CD14-positive monocyte (primary cell): ENCODE measurements at regions not wholly inside any gene's neighbourhood (a gene's known extent, or its start where the extent isn't known, plus 50 kb on each side); places are given as distances from the start of the nearest gene placed in this dataset.

Source experiments
- DNase-seq, 3 donors: peaks; one replicate each; pipeline ENCODE4 v3.0.0-alpha.2; 2011 to 2022
- H2AFZ ChIP-seq: 2 replicates; pipeline ENCODE4 v1.6.0; 2012; ENCODE audit warnings: mild to moderate bottlenecking, low read depth, low read length, inconsistent platforms; ENCODE audit not compliant: insufficient read depth, poor library complexity, severe bottlenecking
- H3K27ac ChIP-seq, 2 donors: 1 replicate in 1 of 2; 2 replicates in 1 of 2; pipeline ENCODE4 v1.5.1; 2012 to 2013; ENCODE audit warnings: low read length in 2 of 2, control low read depth in 1 of 2, inconsistent platforms in 1 of 2, low read depth in 1 of 2, mild to moderate bottlenecking in 1 of 2
- H3K27me3 ChIP-seq, 2 donors: one replicate each; pipeline versions ENCODE4 v1.6.0 to v1.6.1; 2011 to 2013; ENCODE audit warnings: low read length in 2 of 2; ENCODE audit not compliant: control insufficient read depth in 2 of 2, insufficient read depth in 2 of 2
- H3K36me3 ChIP-seq, 2 donors: replicated peaks in 1 of 2; 1 replicate in 1 of 2; 2 replicates in 1 of 2; pipeline versions ENCODE4 v1.5.1 to v1.6.1; 2012 to 2013; ENCODE audit warnings: low read length in 2 of 2, control low read depth in 1 of 2, inconsistent platforms in 1 of 2, mild to moderate bottlenecking in 1 of 2; ENCODE audit not compliant: insufficient read depth in 2 of 2, control insufficient read depth in 1 of 2
- H3K4me1 ChIP-seq, 2 donors: 1 replicate in 1 of 2; 2 replicates in 1 of 2; pipeline versions ENCODE4 v1.5.1 to v1.6.1; 2012 to 2013; ENCODE audit warnings: low read length in 2 of 2, control low read depth in 1 of 2, inconsistent platforms in 1 of 2, mild to moderate bottlenecking in 1 of 2, moderate library complexity in 1 of 2; ENCODE audit not compliant: insufficient read depth in 2 of 2, control insufficient read depth in 1 of 2
- H3K4me2 ChIP-seq: replicated peaks from 2 replicates; pipeline ENCODE3; 2012; ENCODE audit warnings: low read length, moderate library complexity, mild to moderate bottlenecking; ENCODE audit not compliant: poor library complexity, severe bottlenecking; ENCODE audit errors: extremely low read depth
- H3K4me3 ChIP-seq, 3 experiments: fragments of 200-600 bp in 1 of 3; sonication (generic) in 1 of 3; replicated peaks in 1 of 3; 1 replicate in 2 of 3; 2 replicates in 1 of 3; pipeline ENCODE4 v1.5.1; 2011 to 2013; ENCODE audit warnings: low read length in 3 of 3, mild to moderate bottlenecking in 3 of 3, control low read depth in 2 of 3, low read depth in 2 of 3, inconsistent platforms in 1 of 3, moderate library complexity in 1 of 3
- H3K79me2 ChIP-seq: 2 replicates; pipeline ENCODE4 v1.6.0; 2012; ENCODE audit warnings: mild to moderate bottlenecking, control low read depth, inconsistent platforms, low read length, moderate library complexity; ENCODE audit not compliant: insufficient read depth
- H3K9ac ChIP-seq: 2 replicates; pipeline ENCODE4 v1.6.0; 2017; ENCODE audit warnings: low read length, mild to moderate bottlenecking; ENCODE audit not compliant: insufficient read depth, poor library complexity, severe bottlenecking
- H3K9me3 ChIP-seq, 2 donors: replicated peaks in 1 of 2; 1 replicate in 1 of 2; 2 replicates in 1 of 2; pipeline versions ENCODE4 v1.5.1 to v1.6.1; 2012 to 2013; ENCODE audit warnings: low read length in 2 of 2, control low read depth in 1 of 2; ENCODE audit not compliant: control insufficient read depth in 1 of 2, insufficient read depth in 1 of 2
- H4K20me1 ChIP-seq: 2 replicates; pipeline ENCODE4 v1.6.0; 2012; ENCODE audit warnings: mild to moderate bottlenecking, low read length, control low read depth, moderate library complexity; ENCODE audit not compliant: insufficient read depth
- H3K27ac Mint-ChIP-seq, 7 donors: one replicate each; pipeline ENCODE4 v1.8.0; 2020; ENCODE audit warnings: mild to moderate bottlenecking in 7 of 7, mixed read lengths in 7 of 7, moderate library complexity in 6 of 7, inconsistent platforms in 2 of 7
- H3K27me3 Mint-ChIP-seq, 3 donors: one replicate each; pipeline ENCODE4 v1.8.0; 2021 to 2022; ENCODE audit warnings: low read depth in 3 of 3, mild to moderate bottlenecking in 3 of 3, mixed read lengths in 3 of 3, moderate library complexity in 3 of 3, inconsistent platforms in 1 of 3
- H3K36me3 Mint-ChIP-seq, 2 donors: one replicate each; pipeline ENCODE4 v1.8.0; 2020; ENCODE audit warnings: mixed read lengths in 2 of 2, inconsistent platforms in 1 of 2, mild to moderate bottlenecking in 1 of 2
- H3K4me1 Mint-ChIP-seq: one replicate; pipeline ENCODE4 v1.8.0; 2020; ENCODE audit warnings: mild to moderate bottlenecking, mixed read lengths
- H3K4me3 Mint-ChIP-seq, 2 donors: one replicate each; pipeline ENCODE4 v1.8.0; 2020; ENCODE audit warnings: mild to moderate bottlenecking in 2 of 2, mixed read lengths in 2 of 2, moderate library complexity in 1 of 2
- H3K9me3 Mint-ChIP-seq, 7 donors: one replicate each; pipeline ENCODE4 v1.8.0; 2020 to 2022; ENCODE audit warnings: mixed read lengths in 7 of 7, mild to moderate bottlenecking in 6 of 7, moderate library complexity in 6 of 7, inconsistent platforms in 2 of 7
- CTCF ChIP-seq: fragments of 200-600 bp; IDR thresholded peaks from one replicate; pipeline ENCODE4 v1.8.0; 2022; ENCODE audit warnings: antibody characterized with exemption, mild to moderate bottlenecking
- WGBS: methylation state at CpG from one replicate; pipeline ENCODE4 v1.1.5; 2013; ENCODE audit warnings: missing lambda C conversion rate; ENCODE audit not compliant: insufficient coverage; 5-methylcytosine and 5-hydroxymethylcytosine counted together
- intact Hi-C, 2 donors: fragments of 100-400 bp; cut with micrococcal nuclease; formaldehyde crosslinking; loops; one replicate each; pipeline versions ENCODE4 v1.15.0 to v1.15.1; 2023

DNA sequence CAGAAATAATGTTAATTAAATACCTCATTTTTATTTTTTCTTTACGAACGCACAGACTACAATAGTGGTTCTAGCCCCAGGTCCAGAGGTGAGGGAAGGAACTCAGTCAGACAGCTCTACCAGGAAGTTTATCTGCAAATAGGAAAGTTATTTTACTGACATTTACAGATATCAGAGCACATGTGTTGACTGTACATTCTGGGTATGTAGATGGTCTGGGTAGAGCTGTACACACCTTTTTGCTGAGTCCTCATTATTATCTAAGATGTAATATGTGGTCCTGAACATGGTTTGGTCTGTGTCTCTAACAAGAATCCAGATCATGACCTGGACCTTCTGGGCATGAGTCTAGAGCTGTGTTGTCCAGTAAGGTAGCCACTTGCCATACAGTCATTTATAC is 74.6 kb upstream of the KIF5B start:
- no peaks in the 10 kb centered on the region for H3K9me3 ChIP-seq
- no peaks in the 10 kb centered on the region for H3K4me1 ChIP-seq
- no peak for DNase-seq
- H3K4me2 ChIP-seq: no peak overlapping the region
- intact Hi-C loops: no loop called here
- H3K27ac ChIP-seq: no peak overlapping the region
- no peak for TF ChIP-seq CTCF
- H3K9ac ChIP-seq: no peak overlapping the region
- no CpG with 5 or more reads among the region's 2 CpGs for WGBS
- no peaks in the 10 kb centered on the region for H3K36me3 Mint-ChIP-seq
- H3K27me3 ChIP-seq: no peaks in the 10 kb centered on the region
- no peaks in the 10 kb centered on the region for H3K79me2 ChIP-seq
- H3K9me3 Mint-ChIP-seq: peaks cover 0 to 6% (median 0%) of the 10 kb centered on the region in 7 donors
- no peak overlapping the region for H3K4me3 Mint-ChIP-seq
- H3K27ac Mint-ChIP-seq: no peak overlapping the region
- no peaks in the 10 kb centered on the region for H3K36me3 ChIP-seq
- no peaks in the 10 kb centered on the region for H4K20me1 ChIP-seq
- no peak overlapping the region for H3K4me3 ChIP-seq
- H3K4me1 Mint-ChIP-seq: no peaks in the 10 kb centered on the region
- no peak overlapping the region for H2AFZ ChIP-seq
- peaks cover 0 to 2% (median 0%) of the 10 kb centered on the region in 3 donors for H3K27me3 Mint-ChIP-seq

DNA sequence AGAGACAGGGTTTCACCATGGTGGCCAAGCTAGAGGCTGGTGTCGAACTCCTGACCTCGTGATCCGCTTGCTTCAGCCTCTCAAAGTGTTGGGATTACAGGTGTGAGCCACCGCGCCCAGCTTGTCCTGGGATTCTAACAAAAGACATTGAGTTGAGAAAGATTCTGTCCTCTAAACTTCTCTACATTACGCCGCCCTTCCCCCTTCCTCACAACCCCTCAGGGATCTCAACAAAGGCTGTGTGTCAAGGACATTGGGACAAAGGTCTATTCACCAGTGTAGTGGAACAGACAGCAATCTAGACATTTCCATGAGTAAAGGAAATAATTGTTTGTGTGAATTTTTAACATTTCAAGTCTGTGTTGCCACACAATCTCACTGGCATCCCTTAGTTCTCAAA is 68.8 kb upstream of the KIF5B start:
- Histone ChIP-seq H3K79me2 (no peaks in the 10 kb centered on the region), H3K4me3 (no peak overlapping the region), H4K20me1 (no peaks in the 10 kb centered on the region), H3K4me1 (no peaks in the 10 kb centered on the region), H3K9me3 (peaks cover 13 to 18% of the 10 kb centered on the region in 2 donors), H3K4me2 (no peak overlapping the region), H3K27ac (no peak overlapping the region), H3K9ac (no peak overlapping the region), H2AFZ (no peak overlapping the region), H3K27me3 (no peaks in the 10 kb centered on the region), H3K36me3 (no peaks in the 10 kb centered on the region)
- Mint-ChIP-seq H3K27ac (no peak overlapping the region), H3K9me3 (peaks cover 14 to 27% (median 22%) of the 10 kb centered on the region in 7 donors), H3K4me1 (no peaks in the 10 kb centered on the region), H3K27me3 (peaks cover 0 to 2% (median 0%) of the 10 kb centered on the region in 3 donors), H3K36me3 (no peaks in the 10 kb centered on the region), H3K4me3 (no peak overlapping the region)
- no peak for DNase-seq
- intact Hi-C loops: no loop called here
- TF ChIP-seq CTCF: no peak
- WGBS: 86% methylated on average over 3 of the region's 7 CpGs
